CD1c-positive myeloid dendritic cell (primary cell): ENCODE measurements at regions not wholly inside any gene's neighbourhood (a gene's known extent, or its start where the extent isn't known, plus 50 kb on each side); places are given as distances from the start of the nearest gene placed in this dataset.

ENCODE experiments used
- DNase-seq: peaks from one replicate; pipeline ENCODE4 v3.0.0-alpha.2; 2016; ENCODE audit errors: extremely low spot score

DNA sequence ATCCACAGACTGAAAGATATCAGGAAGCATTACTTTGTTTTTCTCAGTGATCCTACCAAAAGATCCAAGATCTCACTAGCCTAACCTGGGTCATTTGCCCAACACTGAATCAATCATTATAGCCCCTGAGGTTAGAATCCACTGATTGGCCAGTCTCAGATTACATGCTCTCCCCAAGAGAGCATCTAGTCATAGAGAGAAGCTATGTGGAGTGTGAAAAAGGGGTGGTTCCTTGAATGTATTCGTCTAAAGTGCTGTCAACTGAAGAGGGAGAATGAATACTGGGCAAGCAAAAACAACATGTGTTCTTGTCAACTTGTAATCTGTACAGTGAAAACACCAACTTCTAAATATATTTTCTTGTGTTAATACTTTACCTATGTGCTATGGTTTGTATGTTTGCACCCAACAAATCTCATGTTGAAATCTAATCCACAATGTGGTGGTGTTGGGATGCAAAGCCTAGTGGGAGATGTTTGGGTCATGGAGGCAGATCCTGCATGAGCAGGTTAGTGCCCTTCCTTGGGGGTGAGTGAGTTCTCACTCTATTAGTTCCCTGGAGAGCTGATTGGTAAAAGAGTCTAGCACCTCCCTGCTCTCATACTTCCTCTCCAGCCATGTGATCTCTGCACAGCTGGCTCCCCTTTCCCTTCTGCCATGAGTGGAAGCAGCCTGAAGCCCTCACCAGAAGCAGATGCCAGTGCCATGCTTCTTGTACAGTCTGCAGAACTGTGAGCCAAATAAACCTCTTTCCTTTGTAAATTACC lies 60.3 kb upstream of the PJA2 start:
- no peak for DNase-seq

- peak; percentile 95 for DNase-seq
Observed at GRCh38 chr5:109468737-109469420, 59.1 kb upstream of the PJA2 start.

GRCh38 chr5:109468288-109468676 lies 58.5 kb upstream of the PJA2 start:
- no peak for DNase-seq

DNA sequence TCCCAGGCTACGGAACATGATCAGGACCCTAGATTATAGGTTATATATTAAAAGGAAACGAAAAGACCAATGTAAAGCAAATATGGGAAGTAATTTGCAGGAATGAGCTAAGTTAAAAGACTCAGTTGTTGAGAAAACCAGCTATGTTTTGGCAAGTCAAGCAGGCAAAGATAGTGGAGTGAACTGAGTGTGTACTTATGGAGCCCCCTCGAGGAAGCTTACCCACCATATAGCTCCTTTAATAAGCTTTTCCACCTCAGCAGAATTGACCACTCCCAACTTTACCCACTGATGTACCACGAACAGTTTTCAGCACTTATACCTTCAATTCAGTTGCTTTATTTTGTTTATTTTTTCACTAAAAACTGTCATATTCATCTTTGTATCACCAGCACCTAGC lies 57.3 kb upstream of the PJA2 start:
- DNase-seq, result no peak
